Activated naive CD4-positive, alpha-beta T cell treated with anti-CD3 and anti-CD28 coated beads, Interleukin-2, amount 50 U/mL, for 72 hours (primary cell): ENCODE measurements at regions not wholly inside any gene's neighbourhood (a gene's known extent, or its start where the extent isn't known, plus 50 kb on each side); places are given as distances from the start of the nearest gene placed in this dataset.

Experiments
- ATAC-seq, 2 donors: fragments of 150-1000 bp; cut with Tn5 transposase; 2 replicates each; pipeline ENCODE4 v1.10.0; 2021; ENCODE audit warnings: mild to moderate bottlenecking in 2 of 2, moderate library complexity in 2 of 2
- DNase-seq, 2 donors: peaks; one replicate each; pipeline ENCODE4 v3.0.0; 2021 to 2022; ENCODE audit warnings: low spot score in 2 of 2
- H3K27ac Mint-ChIP-seq, 2 donors: one replicate each; pipeline ENCODE4 v1.8.0; 2022; ENCODE audit warnings: mild to moderate bottlenecking in 2 of 2, mixed read lengths in 2 of 2
- H3K36me3 Mint-ChIP-seq, 2 donors: one replicate each; pipeline ENCODE4 v1.8.0; 2022; ENCODE audit warnings: mixed read lengths in 2 of 2
- H3K9me3 Mint-ChIP-seq, 2 donors: one replicate each; pipeline ENCODE4 v1.8.0; 2022; ENCODE audit warnings: mixed read lengths in 2 of 2

- Mint-ChIP-seq H3K9me3 (peaks cover 0 to 5% of the 10 kb centered on the region in 2 donors), H3K27ac (no peak overlapping the region), H3K36me3 (peaks cover 8% of the 10 kb centered on the region in 2 donors)
- ATAC-seq (no peak), DNase-seq (no peak)
These were observed 246.3 kb upstream of the MAP3K1 start for GRCh38 chr5:56569076-56569475.

- Mint-ChIP-seq H3K9me3 (no peaks in the 10 kb centered on the region), H3K36me3 (no peaks in the 10 kb centered on the region), H3K27ac (no peak overlapping the region)
- ATAC-seq (no peak), DNase-seq (no peak)
These were observed 248.1 kb upstream of the MAP3K1 start for GRCh38 chr5:56567278-56567677.

GRCh38 chr5:56566374-56567249, 248.7 kb upstream of the MAP3K1 start:
- no peak for DNase-seq
- Mint-ChIP-seq H3K27ac (no peak overlapping the region), H3K9me3 (no peaks in the 10 kb centered on the region)

GRCh38 chr5:56565644-56566043, 249.7 kb upstream of the MAP3K1 start:
- ATAC-seq (no peak), DNase-seq (no peak)
- H3K27ac Mint-ChIP-seq: no peak overlapping the region
- peaks cover 2 to 5% of the 10 kb centered on the region in 2 donors for H3K36me3 Mint-ChIP-seq
- peaks cover 1 to 2% of the 10 kb centered on the region in 2 donors for H3K9me3 Mint-ChIP-seq

More at GRCh38 chr5:56566374-56567249, 248.7 kb upstream of the MAP3K1 start:
- no peak for ATAC-seq
- H3K36me3 Mint-ChIP-seq: no peaks in the 10 kb centered on the region

- ATAC-seq (no peak), DNase-seq (no peak)
- Mint-ChIP-seq H3K36me3 (peaks cover 5 to 8% of the 10 kb centered on the region in 2 donors), H3K27ac (no peak overlapping the region), H3K9me3 (peaks cover 5% of the 10 kb centered on the region in 2 donors)
These were observed 250.1 kb upstream of the MAP3K1 start for GRCh38 chr5:56565283-56565615.

GRCh38 chr5:56564541-56565282, 250.6 kb upstream of the MAP3K1 start:
- Mint-ChIP-seq H3K36me3 (peaks cover 5 to 8% of the 10 kb centered on the region in 2 donors), H3K9me3 (peaks cover 6 to 7% of the 10 kb centered on the region in 2 donors), H3K27ac (no peak overlapping the region)
- ATAC-seq (no peak), DNase-seq (no peak)

GRCh38 chr5:56561455-56561854, 253.9 kb upstream of the MAP3K1 start:
- peaks cover 5 to 8% of the 10 kb centered on the region in 2 donors for H3K36me3 Mint-ChIP-seq
- peaks cover 6 to 7% of the 10 kb centered on the region in 2 donors for H3K9me3 Mint-ChIP-seq
- DNase-seq (no peak), ATAC-seq (no peak)
- H3K27ac Mint-ChIP-seq: no peak overlapping the region

GRCh38 chr5:56558131-56558745, 257.1 kb upstream of the MAP3K1 start:
- ATAC-seq: no peak
- no peak for DNase-seq
- Mint-ChIP-seq H3K9me3 (peaks cover 6 to 7% of the 10 kb centered on the region in 2 donors), H3K27ac (no peak overlapping the region), H3K36me3 (peaks cover 5 to 8% of the 10 kb centered on the region in 2 donors)

- H3K27ac Mint-ChIP-seq: no peak overlapping the region
- ATAC-seq (no peak), DNase-seq (no peak)
- H3K36me3 Mint-ChIP-seq: peaks cover 5 to 8% of the 10 kb centered on the region in 2 donors
- H3K9me3 Mint-ChIP-seq: peaks cover 6 to 7% of the 10 kb centered on the region in 2 donors
These were observed 258.2 kb upstream of the MAP3K1 start for GRCh38 chr5:56557198-56557597.

- Mint-ChIP-seq H3K36me3 (no peaks in the 10 kb centered on the region), H3K9me3 (no peaks in the 10 kb centered on the region), H3K27ac (no peak overlapping the region)
- ATAC-seq (no peak), DNase-seq (no peak)
These were observed 262.6 kb upstream of the MAP3K1 start for GRCh38 chr5:56552612-56553268.

GRCh38 chr5:56550227-56550626, 265.1 kb upstream of the MAP3K1 start:
- H3K9me3 Mint-ChIP-seq: no peaks in the 10 kb centered on the region
- H3K36me3 Mint-ChIP-seq: no peaks in the 10 kb centered on the region
- no peak overlapping the region for H3K27ac Mint-ChIP-seq
- ATAC-seq (no peak), DNase-seq (no peak)

GRCh38 chr5:56549096-56549886, 266.1 kb upstream of the MAP3K1 start:
- DNase-seq (no peak), ATAC-seq (no peak)
- no peak overlapping the region for H3K27ac Mint-ChIP-seq
- no peaks in the 10 kb centered on the region for H3K9me3 Mint-ChIP-seq
- H3K36me3 Mint-ChIP-seq: no peaks in the 10 kb centered on the region

- H3K9me3 Mint-ChIP-seq: peaks cover 0 to 4% of the 10 kb centered on the region in 2 donors
- ATAC-seq (no peak), DNase-seq (no peak)
- peaks cover 0 to 6% of the 10 kb centered on the region in 2 donors for H3K36me3 Mint-ChIP-seq
- H3K27ac Mint-ChIP-seq: no peak overlapping the region
These were observed 270.3 kb upstream of the MAP3K1 start for GRCh38 chr5:56545016-56545415.

GRCh38 chr5:56543441-56544388, 271.6 kb upstream of the MAP3K1 start:
- Mint-ChIP-seq H3K36me3 (peaks cover 1 to 6% of the 10 kb centered on the region in 2 donors), H3K9me3 (peaks cover 3 to 8% of the 10 kb centered on the region in 2 donors), H3K27ac (no peak overlapping the region)
- DNase-seq (no peak), ATAC-seq (no peak)

GRCh38 chr5:56540266-56540665, 275.1 kb upstream of the MAP3K1 start:
- ATAC-seq: no peak
- H3K9me3 Mint-ChIP-seq: peaks cover 5 to 9% of the 10 kb centered on the region in 2 donors
- no peak for DNase-seq
- no peak overlapping the region for H3K27ac Mint-ChIP-seq
- peaks cover 5 to 6% of the 10 kb centered on the region in 2 donors for H3K36me3 Mint-ChIP-seq
